ENCODE measurements at regions not wholly inside any gene's neighbourhood (a gene's known extent, or its start where the extent isn't known, plus 50 kb on each side); places are given as distances from the start of the nearest gene placed in this dataset.

GRCh38 chr3:110858549-110858948, 213.1 kb upstream of the NECTIN3 start:
- DNase-seq (ENCODE audit: low spot score), result no peak
- Histone ChIP-seq H3K4me1 (ENCODE audit: insufficient read depth, low read length, poor library complexity, severe bottlenecking) (no peaks in the 10 kb centered on the region), H3K27me3 (replicated peaks; ENCODE audit: insufficient read depth, low read depth, low read length, poor library complexity) (no peaks in the 10 kb centered on the region), H3K9me3 (ENCODE audit: low read depth, low read length, poor library complexity, severe bottlenecking) (no peaks in the 10 kb centered on the region), H3K4me3 (ENCODE audit: low read depth, low read length, poor library complexity, severe bottlenecking) (no peak overlapping the region), H3K36me3 (ENCODE audit: insufficient read depth, low read length, poor library complexity, severe bottlenecking) (no peaks in the 10 kb centered on the region), H3K27ac (ENCODE audit: low read depth, low read length, poor library complexity, severe bottlenecking) (no peak overlapping the region)
- BruUV-seq (replicated peaks), result no TSS peak
- TF ChIP-seq EZH2 (IDR thresholded peaks at IDR 0.05; ENCODE audit: borderline replicate concordance, low read depth, low read length, poor library complexity, severe bottlenecking), result no peak
- TF ChIP-seq CTCF (conservative IDR thresholded peaks at IDR 0.05; ENCODE audit: low read depth, low read length), result no peak
- POLR2A ChIA-PET (ENCODE audit: low non-redundant PET), result no interaction called here
- CTCF ChIA-PET, result no interaction called here
- intact Hi-C loops (cut with micrococcal nuclease; ENCODE audit: unreplicated experiment), result no loop called here

- POLR2A ChIA-PET (ENCODE audit: low non-redundant PET), result no interaction called here
- intact Hi-C loops (cut with micrococcal nuclease; ENCODE audit: unreplicated experiment), result no loop called here
- no peaks in the 10 kb centered on the region for H3K4me1 ChIP-seq (ENCODE audit: insufficient read depth, low read length, poor library complexity, severe bottlenecking)
- CTCF ChIA-PET, result no interaction called here
- no peaks in the 10 kb centered on the region for H3K27me3 ChIP-seq (replicated peaks; ENCODE audit: insufficient read depth, low read depth, low read length, poor library complexity)
- no peak for TF ChIP-seq CTCF (conservative IDR thresholded peaks at IDR 0.05; ENCODE audit: low read depth, low read length)
- TF ChIP-seq EZH2 (IDR thresholded peaks at IDR 0.05; ENCODE audit: borderline replicate concordance, low read depth, low read length, poor library complexity, severe bottlenecking), result no peak
- DNase-seq (ENCODE audit: low spot score), result no peak
- no peak overlapping the region for H3K4me3 ChIP-seq (ENCODE audit: low read depth, low read length, poor library complexity, severe bottlenecking)
- no peaks in the 10 kb centered on the region for H3K9me3 ChIP-seq (ENCODE audit: low read depth, low read length, poor library complexity, severe bottlenecking)
- H3K27ac ChIP-seq (ENCODE audit: low read depth, low read length, poor library complexity, severe bottlenecking), result no peak overlapping the region
- no peaks in the 10 kb centered on the region for H3K36me3 ChIP-seq (ENCODE audit: insufficient read depth, low read length, poor library complexity, severe bottlenecking)
- no TSS peak for BruUV-seq (replicated peaks)
Measured at GRCh38 chr3:110859336-110859735, 212.3 kb upstream of the NECTIN3 start.

GRCh38 chr3:110859993-110860392, 211.6 kb upstream of the NECTIN3 start:
- CTCF ChIA-PET, result no interaction called here

More at GRCh38 chr3:110859993-110860392, 211.6 kb upstream of the NECTIN3 start:
- Histone ChIP-seq H3K4me1 (ENCODE audit: insufficient read depth, low read length, poor library complexity, severe bottlenecking) (no peaks in the 10 kb centered on the region), H3K4me3 (ENCODE audit: low read depth, low read length, poor library complexity, severe bottlenecking) (no peak overlapping the region), H3K27me3 (replicated peaks; ENCODE audit: insufficient read depth, low read depth, low read length, poor library complexity) (no peaks in the 10 kb centered on the region), H3K9me3 (ENCODE audit: low read depth, low read length, poor library complexity, severe bottlenecking) (no peaks in the 10 kb centered on the region), H3K27ac (ENCODE audit: low read depth, low read length, poor library complexity, severe bottlenecking) (no peak overlapping the region), H3K36me3 (ENCODE audit: insufficient read depth, low read length, poor library complexity, severe bottlenecking) (no peaks in the 10 kb centered on the region)
- no TSS peak for BruUV-seq (replicated peaks)
- intact Hi-C loops (cut with micrococcal nuclease; ENCODE audit: unreplicated experiment), result no loop called here
- no peak for DNase-seq (ENCODE audit: low spot score)
- POLR2A ChIA-PET (ENCODE audit: low non-redundant PET), result no interaction called here
- no peak for TF ChIP-seq CTCF (conservative IDR thresholded peaks at IDR 0.05; ENCODE audit: low read depth, low read length)
- no peak for TF ChIP-seq EZH2 (IDR thresholded peaks at IDR 0.05; ENCODE audit: borderline replicate concordance, low read depth, low read length, poor library complexity, severe bottlenecking)

All from A673 (cell line).